ENCODE measurements at regions not wholly inside any gene's neighbourhood (a gene's known extent, or its start where the extent isn't known, plus 50 kb on each side); places are given as distances from the start of the nearest gene placed in this dataset.

- Histone ChIP-seq H3K4me2 (ENCODE audit: insufficient read depth in 1 of 2, low read depth in 2 of 2, low read length in 2 of 2) (no peak overlapping the region), H2AFZ (ENCODE audit: low read length) (no peak overlapping the region), H3K23me2 (ENCODE audit: low read depth, low read length) (no peaks in the 10 kb centered on the region), H3K14ac (ENCODE audit: insufficient read length) (no peak overlapping the region), H3K36me3 (ENCODE audit: control insufficient read depth in 2 of 4, insufficient read depth in 4 of 4, low read length in 3 of 4) (no peaks in the 10 kb centered on the region), H3K79me2 (ENCODE audit: control insufficient read depth in 1 of 2, insufficient read depth in 2 of 2, low read length in 2 of 2) (no peaks in the 10 kb centered on the region), H3K4me1 (replicated peaks in 1 of 4; ENCODE audit: control insufficient read depth in 3 of 4, insufficient read depth in 4 of 4, low read length in 3 of 4) (0 out of 7 replicates have a peak, but pooled peaks cover 0 to 3% (median 0%) of the 10 kb centered on the region in 4 experiments), H3K27me3 (replicated peaks in 1 of 4; ENCODE audit: control insufficient read depth in 3 of 4, extremely low read depth in 1 of 4, insufficient read depth in 3 of 4, low read length in 3 of 4) (no peaks in the 10 kb centered on the region; a peak in 1 of 7 replicates), H2BK20ac (ENCODE audit: low read length) (no peak overlapping the region), H3K4me3 (ENCODE audit: extremely low read depth in 1 of 4, insufficient read depth in 2 of 4, low read depth in 3 of 4, low read length in 4 of 4) (no peak overlapping the region), H3K79me1 (ENCODE audit: low read depth, low read length) (no peaks in the 10 kb centered on the region), H2AK5ac (ENCODE audit: low read depth, low read length) (no peak overlapping the region), H4K5ac (ENCODE audit: insufficient read length, low read depth, low read length) (no peak overlapping the region), H3K9me3 (ENCODE audit: insufficient read depth in 2 of 2, low read depth in 1 of 2, low read length in 1 of 2) (no peaks in the 10 kb centered on the region), H2BK120ac (replicated peaks; ENCODE audit: low read depth, low read length) (no peak overlapping the region), H3K23ac (ENCODE audit: insufficient read length) (no peak overlapping the region), H2BK5ac (ENCODE audit: low read depth, low read length) (no peak overlapping the region), H3K18ac (ENCODE audit: extremely low read depth, low read length) (no peak overlapping the region), H3K4ac (replicated peaks; ENCODE audit: insufficient read length, low read depth, low read length) (no peak overlapping the region), H4K20me1 (replicated peaks in 1 of 2; ENCODE audit: control insufficient read depth in 1 of 2, insufficient read depth in 2 of 2, low read length in 2 of 2) (no peaks in the 10 kb centered on the region), H3K9ac (replicated peaks in 1 of 4; ENCODE audit: extremely low read depth in 1 of 4, low read depth in 3 of 4, low read length in 3 of 4) (no peak overlapping the region), H2BK15ac (ENCODE audit: low read length) (no peak overlapping the region), H3K56ac (replicated peaks; ENCODE audit: insufficient read length, low read depth, low read length) (no peak overlapping the region), H4K8ac (ENCODE audit: extremely low read depth, insufficient read depth, low read length) (0 out of 2 replicates have a peak overlapping the region, but pooled peaks have one; percentile 18), H3K27ac (ENCODE audit: low read depth, low read length) (no peak overlapping the region), H2BK12ac (ENCODE audit: low read depth, low read length) (no peak overlapping the region), H4K91ac (replicated peaks; ENCODE audit: insufficient read length, low read length) (no peak overlapping the region)
- POLR2A ChIA-PET (ENCODE audit: partially characterized antibody), result interaction anchor here (0.9 kb wide), 1 partner anchor 173 kb away, joined by 5 read pairs; no protein-coding TSS in a partner anchor
- 93% methylated on average over 10 of the region's 12 CpGs; no CpG with 5 or more reads in 1 of the 2 experiments for WGBS, 2 experiments (ENCODE audit: extremely low coverage in 1 of 2, insufficient coverage in 1 of 2, insufficient read length in 1 of 2, insufficient replicate concordance in 2 of 2, low coverage in 1 of 2, low lambda C conversion rate in 2 of 2, missing lambda C conversion rate in 1 of 2)
- no peak for FAIRE-seq
- CTCF ChIA-PET (ENCODE audit: partially characterized antibody), result interaction anchor here (1.1 to 1.4 kb wide), 4 partner anchors 14 to 227 kb away, joined by 3 to 6 read pairs (median 3); no protein-coding TSS in a partner anchor
- no peak for DNase-seq (ENCODE audit: low read depth in 1 of 2, low spot score in 2 of 2)
- TF ChIP-seq BRCA1 (IDR thresholded peaks at IDR 0.05; ENCODE audit: low read depth, low read length), result no peak
- TF ChIP-seq TBP (IDR thresholded peaks at IDR 0.05; ENCODE audit: low read depth, low read length), result no peak
- TF ChIP-seq SIN3A (conservative IDR thresholded peaks at IDR 0.05 in 1 of 2, IDR thresholded peaks at IDR 0.05 in 1 of 2; ENCODE audit: low read depth in 1 of 2, low read length in 2 of 2), result no peak
- TF ChIP-seq SP2 (IDR thresholded peaks at IDR 0.05; ENCODE audit: low read length), result no peak
- no peak for TF ChIP-seq TCF12 (IDR thresholded peaks at IDR 0.05; ENCODE audit: low read depth, low read length)
- no peak for TF ChIP-seq GABPA (IDR thresholded peaks at IDR 0.05; ENCODE audit: borderline replicate concordance, insufficient read depth, low read length)
- no peak for TF ChIP-seq EZH2 (IDR thresholded peaks at IDR 0.05; ENCODE audit: low read depth, low read length, severe bottlenecking)
- no peak for TF ChIP-seq POU5F1 (IDR thresholded peaks at IDR 0.05; ENCODE audit: low read depth, low read length)
Measured at GRCh38 chr5:2577312-2578036, 174.0 kb downstream of the IRX2 start.

Measured in H1 (cell line).